GM18511 (cell line): ENCODE measurements at regions not wholly inside any gene's neighbourhood (a gene's known extent, or its start where the extent isn't known, plus 50 kb on each side); places are given as distances from the start of the nearest gene placed in this dataset.

Experiments used
- ATAC-seq: cut with Tn5 transposase; IDR thresholded peaks from one replicate; pipeline ENCODE4 v1.9.1; 2021; ENCODE audit warnings: mild to moderate bottlenecking, moderate library complexity; ENCODE audit not compliant: unreplicated experiment

DNA sequence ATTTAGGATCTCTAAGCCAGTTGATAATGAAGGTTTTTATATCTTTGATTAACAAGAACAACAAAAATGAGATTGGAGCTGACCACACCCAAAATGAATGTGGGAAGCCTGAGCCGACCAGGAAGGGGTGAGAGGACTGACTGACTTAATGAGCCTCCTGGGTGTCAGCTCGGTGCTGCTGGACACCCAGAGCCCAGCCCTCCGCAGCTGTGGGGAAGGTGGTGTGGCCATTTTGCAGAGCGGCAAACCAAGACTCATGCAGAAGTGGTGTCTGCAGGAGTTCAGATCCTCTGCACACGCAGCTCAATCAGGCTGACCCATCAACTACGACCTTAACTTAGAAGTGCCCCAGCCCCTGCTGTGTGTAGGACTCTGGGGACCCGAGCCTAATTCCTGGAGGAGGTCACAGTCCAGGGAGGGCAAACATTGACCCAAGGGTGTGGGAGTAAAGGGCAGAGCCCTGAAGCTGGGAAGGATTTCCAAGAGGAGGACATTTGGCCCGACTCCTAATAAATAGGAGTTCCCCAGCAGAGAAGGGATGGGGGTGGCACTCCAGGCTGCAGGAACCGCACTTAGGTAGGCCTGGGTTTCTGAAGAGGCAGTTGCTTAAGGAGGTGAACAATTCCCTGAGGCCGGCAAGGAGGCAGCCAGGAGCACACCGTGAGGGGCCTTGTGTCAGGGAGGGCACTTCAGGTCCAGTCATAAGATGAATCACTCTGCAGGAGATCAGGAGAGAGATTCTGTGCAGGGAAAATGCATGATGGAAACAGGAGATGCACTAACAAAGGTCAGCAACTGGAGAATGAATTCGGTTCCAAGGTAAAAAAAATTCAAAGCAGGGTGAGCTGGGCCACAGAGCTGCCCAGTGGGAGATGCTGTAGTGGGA is 197.1 kb upstream of the TPM1 start:
- ATAC-seq = no peak

DNA sequence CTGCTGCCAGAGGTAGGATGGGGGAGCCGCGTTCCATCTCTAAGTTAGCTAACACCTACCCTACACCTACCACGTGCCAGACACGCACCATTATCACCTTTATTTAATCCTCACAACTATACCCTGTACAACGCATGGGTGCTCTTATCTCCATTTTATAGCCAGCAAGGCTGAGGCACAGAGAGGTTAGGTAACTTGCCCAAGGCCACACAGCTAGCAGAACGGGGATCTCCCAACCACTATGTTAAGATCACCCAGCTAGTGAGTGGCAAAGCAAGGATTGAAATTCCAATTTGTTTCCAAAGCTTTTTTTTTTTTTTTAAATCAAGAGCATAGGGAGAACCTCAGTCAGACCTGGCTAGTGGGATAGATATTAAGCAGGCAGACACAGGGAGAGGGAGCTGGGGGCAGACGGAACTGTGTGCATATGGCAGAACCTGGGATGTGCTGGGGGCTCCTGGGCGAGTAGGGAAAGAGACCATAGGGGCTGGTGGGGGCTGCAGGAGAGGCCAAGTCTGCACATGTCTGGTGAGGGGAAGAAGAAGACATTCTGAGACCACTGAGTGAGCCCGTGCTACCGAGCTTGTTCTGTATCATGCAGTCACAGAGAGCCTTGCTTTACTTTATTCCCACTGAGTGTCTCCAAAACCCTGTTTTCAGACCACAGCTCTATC is 196.3 kb upstream of the TPM1 start:
- no peak for ATAC-seq

DNA sequence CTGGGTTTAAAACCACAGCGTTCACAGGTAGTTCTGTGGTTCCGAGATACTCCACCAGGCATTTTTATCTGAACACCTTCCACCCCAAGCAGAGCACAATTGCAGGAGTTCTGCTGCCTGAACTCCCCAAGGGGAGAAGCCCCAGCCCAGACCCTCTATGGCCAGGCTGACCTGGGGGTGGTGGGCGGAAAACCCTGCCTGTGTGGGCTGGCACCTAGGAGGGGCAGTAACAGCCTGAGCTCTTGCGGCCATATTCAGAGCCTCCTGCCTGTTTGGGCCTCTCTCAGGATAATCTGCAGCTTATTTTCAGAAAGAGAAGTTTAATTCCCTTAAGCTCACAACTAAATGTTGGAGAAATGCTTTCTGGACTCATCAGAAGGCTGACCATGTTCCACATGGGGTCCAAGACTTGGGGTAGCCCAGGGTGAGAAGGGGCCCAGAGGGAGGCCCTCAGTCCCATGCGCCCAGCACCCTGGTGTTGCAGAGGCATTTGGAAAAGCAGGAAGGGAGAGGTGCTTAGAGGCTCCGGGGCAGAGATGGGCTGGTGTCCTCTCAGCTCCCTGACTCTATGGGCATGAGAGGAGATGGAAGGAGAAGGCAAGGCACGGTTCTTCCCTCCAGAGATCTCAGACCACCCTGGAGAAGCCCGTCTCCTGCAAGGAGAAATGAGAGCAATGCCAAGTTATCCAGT is 195.6 kb upstream of the TPM1 start:
- ATAC-seq = no peak

DNA sequence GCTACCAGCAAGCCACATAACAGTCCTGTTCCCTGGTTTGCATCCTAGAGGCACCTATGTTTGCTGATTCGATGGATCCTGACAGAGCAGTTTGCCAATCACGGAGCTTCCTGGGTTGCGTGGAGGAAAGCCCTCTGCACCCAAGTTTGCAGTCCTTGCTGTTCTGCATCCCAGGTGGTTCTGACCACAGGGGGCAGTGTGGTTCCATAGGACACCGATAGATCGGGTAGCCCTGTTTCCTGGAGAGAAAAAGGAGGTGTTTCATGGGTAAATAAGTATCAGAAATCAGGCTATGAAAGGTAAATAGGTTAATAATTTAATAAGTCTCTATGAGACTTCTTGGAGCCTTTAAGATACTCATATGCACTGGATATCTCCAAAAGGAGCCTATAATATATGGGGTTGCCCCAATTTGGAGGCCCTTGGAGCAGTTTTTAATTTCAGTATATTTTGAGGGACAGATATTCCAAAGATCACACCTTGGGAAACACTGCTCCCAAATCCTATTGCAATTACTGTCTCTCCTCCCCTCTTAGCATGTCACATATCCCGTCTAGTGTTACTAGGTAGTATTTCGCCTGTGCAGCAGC is 194.6 kb upstream of the TPM1 start:
- no peak for ATAC-seq

DNA sequence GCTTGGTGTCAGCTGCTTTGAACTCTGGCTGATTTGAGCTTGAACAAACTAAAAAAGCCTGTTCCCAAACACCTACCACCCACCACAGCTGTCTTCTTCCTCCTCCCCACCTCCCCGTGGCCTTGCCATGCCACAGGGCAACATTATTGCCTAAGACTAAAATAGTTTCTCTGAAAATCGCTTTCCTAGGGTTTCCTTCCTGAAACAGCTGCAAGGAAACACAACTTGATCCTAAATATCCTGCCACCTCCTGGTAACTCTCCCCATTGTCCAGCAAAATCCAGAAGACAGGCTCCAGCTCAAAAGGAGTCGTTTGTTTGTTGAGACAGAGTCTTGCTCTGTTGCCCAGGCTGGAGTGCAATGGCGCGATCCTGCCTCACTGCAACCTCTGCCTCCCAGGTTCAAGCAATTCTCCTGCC is 193.9 kb upstream of the TPM1 start:
- ATAC-seq = no peak

DNA sequence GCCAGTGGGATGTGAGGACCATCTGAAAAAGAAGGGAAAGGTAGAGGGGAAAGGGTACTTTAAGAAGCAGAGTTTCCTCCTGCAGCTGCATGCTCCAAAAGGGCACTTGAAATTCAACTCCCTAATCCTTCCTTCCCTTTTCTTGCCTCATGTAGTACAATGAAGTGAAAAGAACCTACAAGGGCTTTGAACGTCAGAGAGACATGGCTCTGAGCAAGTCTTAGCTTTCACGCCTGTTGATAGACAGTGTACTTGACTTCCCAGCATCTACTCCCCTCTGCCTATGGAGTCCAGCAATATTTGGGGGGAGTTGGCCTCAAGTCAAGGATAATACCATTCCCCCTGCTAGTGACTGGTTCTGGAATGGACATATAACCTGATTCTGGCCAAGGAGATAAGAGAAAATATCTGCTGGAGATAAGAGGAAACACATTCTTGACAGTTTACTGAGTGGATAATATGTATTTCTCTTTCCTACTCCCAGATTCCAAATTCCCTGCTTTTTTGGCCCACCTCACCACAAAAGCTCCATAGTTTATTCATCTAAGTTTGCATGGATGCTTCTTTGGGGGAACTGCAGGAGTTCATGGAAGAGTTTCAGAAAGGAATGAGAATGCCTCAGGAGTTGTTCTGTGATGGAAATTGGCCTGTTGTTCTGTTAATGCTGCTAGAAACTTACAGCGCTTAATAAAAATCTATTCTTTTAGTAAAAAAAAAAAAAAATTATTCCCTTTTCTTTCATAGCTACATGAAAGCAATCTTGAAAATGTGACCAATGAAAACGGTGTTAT is 193.0 kb upstream of the TPM1 start:
- no peak for ATAC-seq

DNA sequence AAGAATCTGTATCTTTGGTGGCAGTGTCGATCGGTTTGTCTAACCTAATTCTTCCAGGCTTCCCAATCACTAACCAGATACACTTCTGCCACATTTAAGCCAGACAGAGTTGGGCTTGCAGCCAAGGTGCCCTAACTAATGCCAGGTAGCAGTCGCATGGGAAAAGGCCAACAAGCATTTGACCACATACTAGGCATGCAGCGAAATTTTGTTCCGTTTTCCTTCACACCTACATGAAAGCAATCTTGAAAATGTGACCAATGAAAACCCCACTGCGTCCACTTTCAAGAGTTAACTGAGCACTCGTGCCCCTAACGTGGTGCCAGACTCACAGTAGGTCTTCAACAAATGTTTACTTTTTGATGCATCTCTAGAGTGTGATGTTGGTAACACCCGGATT is 192.2 kb upstream of the TPM1 start:
- ATAC-seq = no peak

DNA sequence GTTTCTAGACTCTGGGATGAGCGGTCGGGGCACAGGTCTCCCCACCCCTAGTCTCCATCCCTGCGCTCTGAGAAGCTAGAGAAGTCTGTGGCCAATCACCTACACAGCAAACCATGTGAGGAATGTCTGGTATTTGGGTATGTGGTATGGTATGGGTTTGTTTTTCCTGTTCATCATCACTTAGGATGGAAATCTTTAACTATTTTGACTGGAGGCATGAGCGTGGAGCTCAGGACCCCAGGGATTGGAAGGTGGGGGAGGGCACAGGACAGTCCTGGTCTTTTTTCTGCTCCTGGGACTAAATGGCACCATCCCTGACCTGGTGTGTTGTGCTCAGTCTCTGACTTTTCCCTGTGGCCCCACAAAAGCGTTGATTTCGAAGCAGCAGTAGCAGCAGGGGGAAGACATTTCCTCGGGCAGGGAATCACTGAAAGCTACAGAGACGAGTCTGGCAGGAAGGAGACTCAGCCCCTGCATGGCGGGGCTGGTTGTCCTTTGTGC is 191.7 kb upstream of the TPM1 start:
- no peak for ATAC-seq

DNA sequence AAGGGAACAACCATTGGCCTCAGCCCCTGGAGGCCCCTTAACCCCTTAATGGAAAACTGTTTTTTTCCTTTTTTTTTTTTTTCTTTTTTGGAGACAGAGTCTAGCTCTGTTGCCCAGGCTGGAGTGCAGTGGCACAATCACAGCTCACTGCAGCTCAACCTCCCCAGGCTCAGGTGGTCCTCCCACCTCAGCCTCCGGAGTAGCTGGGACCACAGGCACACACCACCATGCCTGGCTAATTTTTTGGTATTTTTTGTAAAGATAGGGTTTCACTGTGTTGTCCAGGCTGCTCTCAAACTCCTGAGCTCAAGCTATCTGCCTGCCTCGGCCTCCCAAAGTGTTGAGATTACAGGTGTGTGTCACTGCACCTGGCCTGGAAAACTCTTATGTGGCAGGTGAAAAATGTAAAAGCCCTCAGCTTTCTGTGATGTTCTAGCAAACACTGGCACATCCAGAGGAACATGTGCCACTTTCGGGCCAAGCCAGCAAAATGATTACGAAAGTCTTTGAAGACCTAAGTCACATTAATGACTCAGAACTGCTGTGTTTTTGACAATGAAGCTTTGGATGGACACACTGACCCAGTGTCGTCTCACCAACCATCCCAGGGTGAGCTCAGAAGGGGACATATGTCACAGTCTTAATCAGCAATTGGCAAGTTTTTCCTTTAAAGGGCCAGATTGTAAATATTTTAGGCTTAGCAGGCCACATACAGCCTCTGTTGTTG is 189.3 kb upstream of the TPM1 start:
- ATAC-seq = no peak

DNA sequence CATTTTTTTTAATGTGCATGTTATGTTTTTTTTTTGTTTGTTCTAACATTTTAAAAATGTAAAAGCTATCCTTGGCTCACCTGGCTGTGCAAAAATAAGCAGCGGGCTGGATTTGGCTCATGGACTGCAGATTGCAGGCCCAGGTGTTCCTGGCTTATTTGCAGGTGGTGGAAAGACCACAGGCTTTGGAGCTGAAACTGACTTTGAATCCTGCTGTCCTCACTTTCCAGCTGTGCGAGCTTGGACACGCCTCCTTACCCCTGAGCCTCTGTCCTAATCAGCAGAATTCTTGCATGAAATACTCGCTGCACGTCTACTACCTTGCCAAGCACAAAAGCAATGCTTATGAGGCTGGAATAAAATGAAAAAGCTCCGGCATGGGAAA is 188.7 kb upstream of the TPM1 start:
- ATAC-seq = no peak

DNA sequence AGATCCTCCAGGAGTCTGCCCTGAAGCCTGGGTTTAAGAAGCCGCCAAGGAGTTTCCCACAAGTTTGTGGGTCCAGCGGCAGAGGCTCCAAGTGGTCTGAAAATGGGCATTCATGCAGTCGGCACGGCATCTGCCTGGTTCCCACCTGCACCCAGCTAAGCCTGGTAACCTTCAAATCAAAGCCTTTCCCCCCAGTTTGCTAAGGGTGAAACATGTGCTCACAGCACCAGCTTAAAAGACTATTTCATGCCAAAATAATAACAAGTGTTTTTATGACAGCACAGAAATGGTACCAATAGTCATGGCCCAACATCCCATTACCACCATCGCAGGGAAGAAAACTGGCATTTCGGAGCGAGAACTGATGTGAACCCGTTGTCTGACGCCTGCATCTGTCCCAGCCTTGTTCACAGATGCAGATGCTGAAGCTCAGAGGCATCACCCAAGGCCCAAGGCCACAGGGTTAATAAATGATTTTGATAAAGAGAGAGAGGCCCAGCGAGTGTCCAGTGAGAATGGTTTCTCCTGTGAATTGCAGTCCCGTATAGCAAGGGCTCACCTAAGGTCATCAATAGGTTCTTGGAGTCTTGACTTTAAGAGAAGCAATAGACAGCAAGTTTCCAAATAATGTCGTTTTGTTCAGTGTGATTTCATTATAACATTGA is 188.0 kb upstream of the TPM1 start:
- ATAC-seq = no peak

DNA sequence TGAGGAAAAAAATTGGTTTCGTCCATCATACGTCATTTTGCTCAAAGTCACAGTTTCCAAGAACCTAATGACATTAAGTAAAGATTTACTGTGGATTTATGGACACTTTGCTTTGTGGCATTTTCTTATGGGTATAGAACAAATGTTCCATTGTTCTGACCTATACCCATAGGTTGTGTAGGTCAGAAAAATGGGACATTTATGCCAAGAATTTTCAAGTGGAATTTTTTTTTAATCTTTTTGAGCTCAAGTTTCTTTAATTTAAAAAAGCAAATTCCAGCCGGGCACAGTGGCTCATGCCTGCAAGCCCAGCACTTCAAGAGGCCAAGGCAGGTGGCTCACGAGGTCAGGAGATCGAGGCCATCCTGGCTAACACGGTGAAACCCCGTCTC is 187.5 kb upstream of the TPM1 start:
- ATAC-seq = no peak

DNA sequence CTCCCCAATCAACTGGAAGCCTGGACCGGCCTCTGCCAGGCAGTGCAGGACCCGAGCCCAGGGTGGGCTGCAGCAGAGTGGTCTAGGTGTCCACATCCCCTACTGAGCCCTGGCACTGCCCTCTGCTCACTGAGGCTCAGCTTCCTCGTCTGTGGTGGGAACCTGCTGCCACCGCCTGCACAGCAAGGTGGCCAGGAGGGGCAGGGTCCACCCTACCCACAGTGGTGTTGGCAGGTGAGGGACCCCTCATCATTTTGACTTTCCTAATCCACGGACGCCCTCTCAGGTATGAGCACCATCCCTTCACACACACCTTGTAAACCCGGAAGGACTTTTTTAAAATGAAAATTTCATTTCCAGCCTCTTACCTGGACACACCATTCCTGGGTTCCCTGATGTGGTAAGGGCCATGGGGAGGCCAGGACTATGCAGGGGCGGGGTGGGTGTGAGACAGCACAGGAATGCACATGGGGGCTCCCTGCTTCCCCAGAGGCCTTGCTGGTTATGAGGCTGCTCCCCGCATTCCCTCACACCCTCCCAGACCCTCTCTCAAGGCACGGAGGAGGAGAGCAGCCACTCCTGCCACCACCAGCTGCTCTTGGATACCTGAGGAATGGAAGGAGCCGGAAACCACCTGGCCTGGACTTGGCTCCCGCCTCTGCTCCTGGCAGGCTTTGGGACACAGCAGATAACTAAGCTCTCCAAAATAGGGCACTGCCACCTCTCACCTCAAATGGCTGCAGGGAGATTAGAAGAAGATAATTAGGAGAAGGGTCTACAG is 185.9 kb upstream of the TPM1 start:
- no peak for ATAC-seq

DNA sequence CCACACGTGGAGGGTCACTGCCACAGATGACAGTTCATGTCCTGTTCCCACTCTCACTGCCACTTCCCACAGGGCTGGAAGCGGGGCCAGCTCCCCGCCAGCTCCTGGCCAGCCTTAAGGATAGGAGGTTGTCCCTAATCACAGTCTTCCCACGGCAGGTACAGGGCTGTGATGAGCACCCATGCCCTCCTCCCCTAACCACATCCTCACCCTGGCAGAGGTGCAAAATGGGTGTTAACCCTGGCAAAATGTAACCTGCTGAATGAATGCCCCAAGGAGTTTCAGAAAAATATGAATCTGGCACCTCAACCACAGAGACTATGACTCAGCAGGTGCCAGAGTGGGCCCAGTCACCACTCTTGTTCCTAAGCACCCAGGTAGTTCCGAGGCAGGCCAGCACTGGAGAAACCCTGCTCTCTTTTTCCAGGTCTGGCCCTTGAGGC is 185.1 kb upstream of the TPM1 start:
- no peak for ATAC-seq

DNA sequence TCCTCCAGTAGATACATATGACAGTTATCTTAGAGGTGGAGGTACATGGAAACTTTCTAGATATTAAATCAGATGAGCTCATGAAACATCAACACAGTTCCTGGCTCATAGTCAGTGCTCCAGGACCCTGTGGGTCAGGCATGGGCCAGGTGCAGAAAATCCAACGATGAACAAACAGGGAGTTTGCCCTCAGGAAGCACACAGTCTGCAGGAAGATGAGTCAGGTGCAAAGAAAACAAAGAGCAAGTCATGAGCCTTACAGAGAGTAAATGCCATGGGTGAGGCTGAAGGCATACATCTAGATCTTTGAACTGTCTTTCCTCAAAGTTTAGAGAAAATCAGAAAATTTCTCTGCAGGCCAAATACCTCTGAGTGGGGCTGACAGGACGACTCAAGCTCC is 184.2 kb upstream of the TPM1 start:
- ATAC-seq = no peak

DNA sequence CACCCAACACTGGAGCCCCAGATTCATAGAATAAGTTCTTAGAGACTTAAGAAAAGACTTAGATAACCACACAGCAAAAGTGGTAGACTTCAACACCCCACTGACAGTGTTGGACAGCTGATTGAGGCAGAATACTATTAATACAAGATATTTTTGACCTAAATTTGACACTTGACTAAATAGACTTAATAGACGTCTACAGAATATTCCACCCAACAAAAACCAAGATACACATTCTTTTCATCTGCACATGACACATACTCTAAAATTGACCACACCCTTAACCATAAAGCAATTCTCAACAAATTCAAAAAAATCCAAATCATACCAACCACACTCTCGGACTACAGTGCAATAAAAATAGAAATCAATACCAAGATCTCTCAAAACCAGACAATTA is 179.8 kb upstream of the TPM1 start:
- ATAC-seq = no peak

DNA sequence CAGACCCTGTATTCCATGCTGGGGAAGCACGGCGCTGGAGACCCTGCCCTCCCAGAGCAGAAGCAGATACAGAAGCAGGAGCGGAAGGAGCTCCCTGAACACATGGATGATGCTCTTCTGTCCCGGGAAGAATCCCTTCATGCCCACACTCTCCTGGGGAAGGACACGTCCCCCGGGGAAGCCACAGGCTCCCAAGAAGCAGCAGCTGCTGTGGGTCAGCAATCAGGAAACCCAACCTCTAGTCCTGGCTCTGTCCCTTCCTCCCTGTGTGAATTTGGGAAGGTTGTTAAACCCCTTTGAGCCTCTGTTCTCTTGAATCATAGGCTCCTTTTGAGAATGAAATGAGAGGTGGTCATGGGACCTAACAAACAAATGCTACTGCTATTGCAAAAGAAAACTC is 176.2 kb upstream of the TPM1 start:
- no peak for ATAC-seq

DNA sequence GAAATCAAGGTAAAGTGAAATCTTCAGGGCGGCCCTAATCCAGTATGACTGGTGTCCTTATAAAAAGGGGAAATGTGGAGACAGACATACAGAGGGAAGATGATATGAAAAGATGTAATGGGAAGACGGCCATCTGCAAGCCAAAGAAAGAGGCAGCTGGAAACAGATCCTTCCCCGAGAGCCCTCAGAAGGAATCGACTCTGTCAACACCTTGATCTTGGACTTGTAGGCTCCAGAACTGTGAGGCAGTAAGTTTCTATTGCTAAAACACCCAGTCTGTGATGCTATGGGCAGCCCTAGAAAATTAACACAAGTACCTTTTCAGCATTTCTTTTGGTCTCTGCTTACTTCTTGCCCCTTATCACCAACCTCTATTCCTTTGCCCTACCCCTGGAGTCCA is 174.7 kb upstream of the TPM1 start:
- ATAC-seq = no peak

DNA sequence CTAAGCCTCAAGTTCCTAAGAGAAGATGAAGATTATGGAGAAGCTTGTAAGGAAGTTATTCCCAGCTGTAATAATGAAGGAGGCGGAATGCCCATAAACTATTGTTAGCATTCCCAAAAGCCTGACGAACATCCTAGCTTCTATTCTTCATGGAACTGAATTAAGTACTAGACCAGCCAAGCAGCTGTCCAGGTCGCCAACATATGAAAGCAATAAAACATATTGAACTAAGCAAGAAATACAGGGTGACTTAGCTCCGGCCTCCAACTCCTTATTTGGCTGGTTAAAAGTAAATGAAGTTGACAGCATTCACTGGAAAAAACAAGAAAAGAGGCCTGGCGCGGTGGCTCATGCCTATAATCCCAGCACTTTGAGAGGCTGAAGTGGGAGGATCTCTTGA is 174.0 kb upstream of the TPM1 start:
- no peak for ATAC-seq
